H9 (cell line): ENCODE measurements at regions not wholly inside any gene's neighbourhood (a gene's known extent, or its start where the extent isn't known, plus 50 kb on each side); places are given as distances from the start of the nearest gene placed in this dataset.

Source experiments
- DNase-seq: peaks from one replicate; pipeline ENCODE4 v3.0.0-alpha.2; 2017
- H2AFZ ChIP-seq: one replicate; pipeline ENCODE4 v1.6.1; 2013; ENCODE audit warnings: mild to moderate bottlenecking, low read length, control low read depth, moderate library complexity
- H2AK5ac ChIP-seq: 2 replicates; pipeline ENCODE4 v1.6.1; 2013; ENCODE audit warnings: low read length, control low read depth, mixed read lengths; ENCODE audit not compliant: insufficient read length
- H2BK120ac ChIP-seq: one replicate; pipeline ENCODE4 v1.6.1; 2013; ENCODE audit warnings: low read depth, mild to moderate bottlenecking, low read length, control low read depth, inconsistent platforms; ENCODE audit not compliant: poor library complexity, severe bottlenecking
- H2BK12ac ChIP-seq: 2 replicates; pipeline ENCODE4 v1.6.1; 2013; ENCODE audit warnings: low read length, control low read depth, mixed read lengths, low read depth; ENCODE audit not compliant: insufficient read length
- H2BK15ac ChIP-seq: 2 replicates; pipeline ENCODE4 v1.6.1; 2013; ENCODE audit warnings: low read depth, low read length, control low read depth
- H2BK20ac ChIP-seq: one replicate; pipeline ENCODE4 v1.6.1; 2013; ENCODE audit warnings: low read depth, mild to moderate bottlenecking, low read length, control low read depth, inconsistent platforms; ENCODE audit not compliant: poor library complexity, severe bottlenecking
- H2BK5ac ChIP-seq: 2 replicates; pipeline ENCODE4 v1.6.1; 2013; ENCODE audit warnings: low read length, control low read depth, mixed read lengths; ENCODE audit not compliant: insufficient read length
- H3K14ac ChIP-seq: 2 replicates; pipeline ENCODE4 v1.6.1; 2013; ENCODE audit warnings: low read length, control low read depth; ENCODE audit not compliant: insufficient read depth
- H3K18ac ChIP-seq: 2 replicates; pipeline ENCODE4 v1.6.1; 2013; ENCODE audit warnings: low read depth, mild to moderate bottlenecking, mixed read lengths, low read length, control low read depth; ENCODE audit not compliant: insufficient read length
- H3K23ac ChIP-seq: 2 replicates; pipeline ENCODE4 v1.6.1; 2013; ENCODE audit warnings: low read length, control low read depth, mixed read lengths, low read depth; ENCODE audit not compliant: insufficient read length
- H3K23me2 ChIP-seq: 2 replicates; pipeline ENCODE4 v1.6.1; 2013; ENCODE audit warnings: low read depth, mild to moderate bottlenecking, mixed read lengths, low read length, control low read depth; ENCODE audit not compliant: insufficient read length, poor library complexity, severe bottlenecking
- H3K27ac ChIP-seq: 2 replicates; pipeline ENCODE4 v1.5.1; 2013; ENCODE audit warnings: low read length, control low read depth, mixed read lengths, low read depth; ENCODE audit not compliant: insufficient read length
- H3K27me3 ChIP-seq: 2 replicates; pipeline ENCODE4 v1.6.1; 2013; ENCODE audit warnings: low read length, control low read depth, inconsistent platforms; ENCODE audit not compliant: insufficient read depth
- H3K4ac ChIP-seq: 2 replicates; pipeline ENCODE4 v1.6.1; 2013; ENCODE audit warnings: low read depth, mild to moderate bottlenecking, control low read depth, inconsistent platforms, low read length, moderate library complexity
- H3K4me1 ChIP-seq: 2 replicates; pipeline ENCODE4 v1.6.1; 2013; ENCODE audit warnings: low read length, control low read depth, inconsistent platforms; ENCODE audit not compliant: insufficient read depth
- H3K4me2 ChIP-seq: 2 replicates; pipeline ENCODE4 v1.6.1; 2013; ENCODE audit warnings: low read length, control low read depth, mixed read lengths; ENCODE audit not compliant: insufficient read length, insufficient read depth
- H3K56ac ChIP-seq: 2 replicates; pipeline ENCODE4 v1.6.1; 2013; ENCODE audit warnings: low read depth, mild to moderate bottlenecking, mixed read lengths, low read length, control low read depth; ENCODE audit not compliant: insufficient read length
- H3K79me1 ChIP-seq: 2 replicates; pipeline ENCODE4 v1.6.1; 2013; ENCODE audit warnings: low read depth, mild to moderate bottlenecking, moderate library complexity, low read length, control low read depth, inconsistent platforms; ENCODE audit not compliant: insufficient read depth, poor library complexity, severe bottlenecking
- H3K79me2 ChIP-seq: 2 replicates; pipeline ENCODE4 v1.6.1; 2013; ENCODE audit warnings: low read length, control low read depth, inconsistent platforms; ENCODE audit not compliant: insufficient read depth
- H3K9ac ChIP-seq: 2 replicates; pipeline ENCODE4 v1.6.1; 2013; ENCODE audit warnings: low read length, control low read depth, mixed read lengths; ENCODE audit not compliant: insufficient read length; ENCODE audit errors: extremely low read depth
- H3K9me3 ChIP-seq: one replicate; pipeline ENCODE4 v1.6.1; 2013; ENCODE audit warnings: low read depth, low read length, inconsistent platforms; ENCODE audit not compliant: control insufficient read depth
- H3T11ph ChIP-seq: one replicate; pipeline ENCODE4 v1.6.1; 2013; ENCODE audit warnings: mild to moderate bottlenecking, low read length, control low read depth, inconsistent platforms
- H4K20me1 ChIP-seq: one replicate; pipeline ENCODE4 v1.6.1; 2013; ENCODE audit not compliant: control insufficient read depth, insufficient read length, insufficient read depth
- H4K5ac ChIP-seq: 2 replicates; pipeline ENCODE4 v1.6.1; 2013; ENCODE audit warnings: low read depth, mild to moderate bottlenecking, mixed read lengths, low read length, control low read depth; ENCODE audit not compliant: insufficient read length
- H4K8ac ChIP-seq: replicated peaks from 2 replicates; pipeline ENCODE4 v1.6.1; 2013; ENCODE audit warnings: low read length, control low read depth, mixed read lengths, low read depth; ENCODE audit not compliant: insufficient read length
- H4K91ac ChIP-seq: 2 replicates; pipeline ENCODE4 v1.6.1; 2013; ENCODE audit warnings: low read depth, mild to moderate bottlenecking, moderate library complexity, mixed read lengths, low read length, control low read depth; ENCODE audit not compliant: insufficient read length
- H3K27ac Mint-ChIP-seq, 3 experiments: 2 replicates in 2 of 3; 3 replicates in 1 of 3; pipeline ENCODE4 v1.8.0; 2020 to 2021; ENCODE audit warnings: mixed read lengths in 3 of 3, mild to moderate bottlenecking in 1 of 3, moderate library complexity in 1 of 3
- H3K27me3 Mint-ChIP-seq: 2 replicates; pipeline ENCODE4 v1.8.0; 2021; ENCODE audit warnings: low read depth, mild to moderate bottlenecking, moderate library complexity, mixed read lengths
- H3K36me3 Mint-ChIP-seq, 3 experiments: 2 replicates in 2 of 3; 3 replicates in 1 of 3; pipeline ENCODE4 v1.8.0; 2020 to 2021; ENCODE audit warnings: low read depth in 3 of 3, mixed read lengths in 3 of 3; ENCODE audit not compliant: insufficient read depth in 1 of 3
- H3K4me1 Mint-ChIP-seq, 2 experiments: 2 replicates each; pipeline ENCODE4 v1.8.0; 2020; ENCODE audit warnings: mixed read lengths in 2 of 2
- H3K4me3 Mint-ChIP-seq, 2 experiments: 2 replicates in 1 of 2; 3 replicates in 1 of 2; pipeline ENCODE4 v1.8.0; 2020 to 2021; ENCODE audit warnings: mild to moderate bottlenecking in 2 of 2, mixed read lengths in 2 of 2, moderate library complexity in 1 of 2
- H3K9me3 Mint-ChIP-seq, 2 experiments: 2 replicates in 1 of 2; 3 replicates in 1 of 2; pipeline ENCODE4 v1.8.0; 2020; ENCODE audit warnings: mild to moderate bottlenecking in 2 of 2, mixed read lengths in 2 of 2, moderate library complexity in 1 of 2
- WGBS: extraction: QIAGEN DNeasy Blood & Tissue Kit; methylation state at CpG from one replicate; pipeline ENCODE4 v1.1.7; 2013; ENCODE audit warnings: missing lambda C conversion rate, low lambda C conversion rate, mixed read lengths; ENCODE audit not compliant: insufficient read length; ENCODE audit errors: extremely low coverage; 5-methylcytosine and 5-hydroxymethylcytosine counted together
- TF ChIP-seq, protein P1 (sequence below): fragments of 200-600 bp; sonication (generic); conservative IDR thresholded peaks from 3 replicates; pipeline ENCODE4 v1.8.0; 2021; ENCODE audit warnings: antibody characterized with exemption, mild to moderate bottlenecking

DNA sequence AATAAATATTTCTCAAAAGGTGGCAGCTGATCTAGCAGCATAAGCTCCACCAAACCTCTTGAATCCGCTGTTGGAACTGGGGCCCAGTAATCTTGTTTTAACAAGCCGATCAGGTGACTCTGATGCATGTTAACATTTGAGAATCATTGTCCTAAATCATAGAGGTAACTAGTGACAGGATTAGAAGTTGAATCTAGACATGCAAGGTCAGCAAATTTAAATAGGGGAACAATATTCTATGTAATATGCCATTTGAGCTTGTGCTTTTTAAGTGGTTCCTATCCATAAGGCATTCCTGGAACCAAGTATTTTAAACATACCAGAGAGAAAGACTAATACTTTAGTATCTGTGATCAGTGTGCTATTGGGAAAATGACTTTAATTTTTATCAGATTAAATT is 412.8 kb downstream of the PYDC2 start:
- H3K23ac ChIP-seq = no peak overlapping the region
- H2BK120ac ChIP-seq = no peak overlapping the region
- no peak overlapping the region for H3K9ac ChIP-seq
- no peak overlapping the region for H3K4ac ChIP-seq
- H3K27ac ChIP-seq = no peak overlapping the region
- H3K4me1 ChIP-seq = no peaks in the 10 kb centered on the region
- no peak overlapping the region; a peak in 2 of 7 replicates for H3K27ac Mint-ChIP-seq
- DNase-seq = no peak
- H4K91ac ChIP-seq = no peak overlapping the region
- peaks cover 14 to 16% of the 10 kb centered on the region in 2 experiments for H3K4me1 Mint-ChIP-seq
- no peaks in the 10 kb centered on the region for H3K23me2 ChIP-seq
- no peaks in the 10 kb centered on the region for H3K9me3 Mint-ChIP-seq
- no peaks in the 10 kb centered on the region for H4K20me1 ChIP-seq
- H3K56ac ChIP-seq = no peak overlapping the region
- no peak overlapping the region for H2BK15ac ChIP-seq
- no peak overlapping the region for H4K8ac ChIP-seq
- no peaks in the 10 kb centered on the region for H3K9me3 ChIP-seq
- H4K5ac ChIP-seq = no peak overlapping the region
- H3K36me3 Mint-ChIP-seq = no peaks in the 10 kb centered on the region; a peak in 1 of 7 replicates
- H2AFZ ChIP-seq = no peak overlapping the region
- H3K14ac ChIP-seq = no peak overlapping the region
- H3K79me1 ChIP-seq = no peaks in the 10 kb centered on the region
- H3K27me3 ChIP-seq = no peaks in the 10 kb centered on the region
- H2AK5ac ChIP-seq = no peak overlapping the region
- no peak overlapping the region for H3K18ac ChIP-seq
- H3K4me2 ChIP-seq = no peak overlapping the region
- no CpG with 5 or more reads among the region's 2 CpGs for WGBS
- H3K27me3 Mint-ChIP-seq = no peaks in the 10 kb centered on the region
- no peak overlapping the region for H3K4me3 Mint-ChIP-seq
- H3K79me2 ChIP-seq = no peaks in the 10 kb centered on the region
- TF ChIP-seq, protein P1, sequence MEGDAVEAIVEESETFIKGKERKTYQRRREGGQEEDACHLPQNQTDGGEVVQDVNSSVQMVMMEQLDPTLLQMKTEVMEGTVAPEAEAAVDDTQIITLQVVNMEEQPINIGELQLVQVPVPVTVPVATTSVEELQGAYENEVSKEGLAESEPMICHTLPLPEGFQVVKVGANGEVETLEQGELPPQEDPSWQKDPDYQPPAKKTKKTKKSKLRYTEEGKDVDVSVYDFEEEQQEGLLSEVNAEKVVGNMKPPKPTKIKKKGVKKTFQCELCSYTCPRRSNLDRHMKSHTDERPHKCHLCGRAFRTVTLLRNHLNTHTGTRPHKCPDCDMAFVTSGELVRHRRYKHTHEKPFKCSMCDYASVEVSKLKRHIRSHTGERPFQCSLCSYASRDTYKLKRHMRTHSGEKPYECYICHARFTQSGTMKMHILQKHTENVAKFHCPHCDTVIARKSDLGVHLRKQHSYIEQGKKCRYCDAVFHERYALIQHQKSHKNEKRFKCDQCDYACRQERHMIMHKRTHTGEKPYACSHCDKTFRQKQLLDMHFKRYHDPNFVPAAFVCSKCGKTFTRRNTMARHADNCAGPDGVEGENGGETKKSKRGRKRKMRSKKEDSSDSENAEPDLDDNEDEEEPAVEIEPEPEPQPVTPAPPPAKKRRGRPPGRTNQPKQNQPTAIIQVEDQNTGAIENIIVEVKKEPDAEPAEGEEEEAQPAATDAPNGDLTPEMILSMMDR = no peak
- no peak overlapping the region for H2BK20ac ChIP-seq
- H3T11ph ChIP-seq = no peak overlapping the region
- H2BK5ac ChIP-seq = no peak overlapping the region
- no peak overlapping the region for H2BK12ac ChIP-seq
